ENCODE measurements at regions not wholly inside any gene's neighbourhood (a gene's known extent, or its start where the extent isn't known, plus 50 kb on each side); places are given as distances from the start of the nearest gene placed in this dataset.

- no peak for TF ChIP-seq CTCF (IDR thresholded peaks at IDR 0.05)
- TF ChIP-seq POLR2A (IDR thresholded peaks at IDR 0.05; ENCODE audit: low read depth) = no peak
Observed at GRCh38 chr2:228847684-228848083, 423.4 kb downstream of the PID1 start.
